ENCODE measurements at regions not wholly inside any gene's neighbourhood (a gene's known extent, or its start where the extent isn't known, plus 50 kb on each side); places are given as distances from the start of the nearest gene placed in this dataset.

DNA sequence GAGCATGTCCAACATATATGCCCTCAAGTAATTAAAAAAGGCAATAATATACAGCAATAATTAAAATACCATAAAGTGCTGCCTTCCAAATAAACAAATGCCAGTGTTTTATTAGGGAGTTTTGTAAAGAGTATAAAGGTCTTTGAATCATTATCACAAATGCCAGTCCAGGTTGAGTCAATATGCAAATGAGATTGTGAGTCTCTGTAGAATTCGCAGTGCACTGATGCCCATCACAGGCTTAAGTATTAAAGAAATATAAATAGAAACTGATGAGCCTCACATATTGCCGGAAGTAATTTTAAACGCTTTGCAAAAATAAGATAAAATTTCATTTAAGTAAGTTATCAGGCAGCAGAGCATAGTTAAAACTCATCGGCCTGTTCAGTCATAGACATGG, 205.0 kb upstream of the TECRL start:
- no peak for DNase-seq
- Histone ChIP-seq H3K36me3 (no peaks in the 10 kb centered on the region), H3K27me3 (ENCODE audit: low read depth) (no peaks in the 10 kb centered on the region), H3K4me3 (no peak overlapping the region), H3K4me1 (no peaks in the 10 kb centered on the region), H3K27ac (no peak overlapping the region), H3K9me3 (no peaks in the 10 kb centered on the region)
- TF ChIP-seq, protein P1, sequence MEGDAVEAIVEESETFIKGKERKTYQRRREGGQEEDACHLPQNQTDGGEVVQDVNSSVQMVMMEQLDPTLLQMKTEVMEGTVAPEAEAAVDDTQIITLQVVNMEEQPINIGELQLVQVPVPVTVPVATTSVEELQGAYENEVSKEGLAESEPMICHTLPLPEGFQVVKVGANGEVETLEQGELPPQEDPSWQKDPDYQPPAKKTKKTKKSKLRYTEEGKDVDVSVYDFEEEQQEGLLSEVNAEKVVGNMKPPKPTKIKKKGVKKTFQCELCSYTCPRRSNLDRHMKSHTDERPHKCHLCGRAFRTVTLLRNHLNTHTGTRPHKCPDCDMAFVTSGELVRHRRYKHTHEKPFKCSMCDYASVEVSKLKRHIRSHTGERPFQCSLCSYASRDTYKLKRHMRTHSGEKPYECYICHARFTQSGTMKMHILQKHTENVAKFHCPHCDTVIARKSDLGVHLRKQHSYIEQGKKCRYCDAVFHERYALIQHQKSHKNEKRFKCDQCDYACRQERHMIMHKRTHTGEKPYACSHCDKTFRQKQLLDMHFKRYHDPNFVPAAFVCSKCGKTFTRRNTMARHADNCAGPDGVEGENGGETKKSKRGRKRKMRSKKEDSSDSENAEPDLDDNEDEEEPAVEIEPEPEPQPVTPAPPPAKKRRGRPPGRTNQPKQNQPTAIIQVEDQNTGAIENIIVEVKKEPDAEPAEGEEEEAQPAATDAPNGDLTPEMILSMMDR (IDR thresholded peaks at IDR 0.05), result no peak
- intact Hi-C loops (cut with DNase I), result no loop called here
- ATAC-seq, result no peak

DNA sequence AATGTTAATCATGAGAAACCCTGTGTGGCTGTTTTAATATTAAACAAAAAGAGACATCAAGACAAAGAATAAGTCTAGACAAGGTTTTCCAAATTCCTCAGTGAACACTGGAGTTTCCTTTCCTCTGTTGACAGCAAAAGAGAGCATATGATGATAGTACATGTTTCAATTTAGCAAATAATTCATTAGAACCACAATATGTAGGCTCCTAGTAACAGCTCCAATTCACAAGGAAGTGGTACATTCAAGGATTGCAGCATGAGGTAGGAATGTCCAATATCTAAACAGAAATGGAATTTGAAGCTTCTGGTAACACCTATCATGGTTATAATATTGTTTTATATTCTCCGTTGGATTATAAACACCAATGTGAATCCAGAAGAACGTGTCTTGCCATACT, 203.8 kb upstream of the TECRL start:
- no peaks in the 10 kb centered on the region for H3K27me3 ChIP-seq (ENCODE audit: low read depth)
- ATAC-seq (no peak), DNase-seq (no peak)
- no peak overlapping the region for H3K4me3 ChIP-seq
- no peaks in the 10 kb centered on the region for H3K4me1 ChIP-seq
- TF ChIP-seq, protein P1 (IDR thresholded peaks at IDR 0.05), result no peak
- H3K9me3 ChIP-seq, result no peaks in the 10 kb centered on the region
- no peaks in the 10 kb centered on the region for H3K36me3 ChIP-seq
- H3K27ac ChIP-seq, result no peak overlapping the region
- intact Hi-C loops (cut with DNase I), result no loop called here

DNA sequence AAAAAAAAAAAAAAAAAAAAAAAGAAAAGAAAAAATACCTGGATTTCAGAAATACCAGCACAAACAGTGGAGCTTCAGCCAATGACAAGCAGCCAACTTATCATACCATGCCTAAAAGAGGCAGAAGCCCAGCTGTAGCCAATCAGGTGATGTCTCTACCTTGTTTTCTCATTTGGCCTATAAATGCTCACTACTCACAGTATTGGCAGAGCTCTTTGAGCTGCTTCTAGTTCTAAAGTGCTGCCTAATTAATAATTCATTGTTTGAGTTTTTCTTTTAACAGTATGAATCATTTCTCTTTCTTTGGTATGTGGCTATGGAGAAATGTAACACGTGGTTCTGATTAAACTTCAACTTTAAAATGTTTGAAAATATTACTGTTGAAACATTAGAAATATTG, 188.8 kb upstream of the TECRL start:
- TF ChIP-seq, protein P1 (IDR thresholded peaks at IDR 0.05), result no peak
- Histone ChIP-seq H3K36me3 (no peaks in the 10 kb centered on the region), H3K27ac (no peak overlapping the region), H3K4me3 (no peak overlapping the region), H3K9me3 (no peaks in the 10 kb centered on the region), H3K27me3 (ENCODE audit: low read depth) (no peaks in the 10 kb centered on the region), H3K4me1 (no peaks in the 10 kb centered on the region)
- no peak for ATAC-seq
- intact Hi-C loops (cut with DNase I), result no loop called here
- no peak for DNase-seq

DNA sequence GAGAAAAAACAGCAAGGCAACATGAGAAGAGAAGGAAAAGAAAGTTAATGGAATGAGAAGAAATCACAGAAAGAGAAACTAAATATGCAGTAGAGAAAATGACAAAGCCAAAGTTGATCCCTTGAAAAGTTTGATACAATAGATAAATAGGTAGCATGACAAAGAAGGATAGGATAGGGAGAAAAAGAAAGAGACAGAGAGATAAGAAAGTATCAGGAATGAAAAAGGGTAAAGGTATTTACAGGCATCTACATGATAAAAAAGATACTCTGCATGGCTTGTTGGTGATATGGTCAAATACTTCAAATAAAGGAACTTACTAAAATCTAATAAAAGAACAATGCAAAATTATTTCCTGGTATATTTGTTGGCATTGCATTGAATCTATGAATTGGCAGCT, 185.5 kb upstream of the TECRL start:
- ATAC-seq, result no peak

DNA sequence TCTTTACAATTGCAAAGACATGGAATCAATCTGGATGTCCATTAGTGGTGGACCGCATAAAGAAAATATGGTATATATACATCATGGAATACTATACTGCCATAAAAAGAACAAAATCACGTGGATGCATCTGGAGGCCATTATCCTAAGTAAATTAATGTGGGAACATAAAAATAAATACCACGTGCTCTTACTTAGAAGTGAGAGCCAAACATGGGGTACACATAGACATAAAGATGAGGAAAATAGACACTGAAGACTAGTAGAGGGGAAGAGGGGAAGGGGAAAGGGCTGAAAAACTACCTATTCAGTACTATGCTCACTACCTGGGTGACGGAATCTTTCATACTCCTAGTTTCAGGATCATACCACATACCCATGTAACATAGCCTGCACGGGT, 179.3 kb upstream of the TECRL start:
- no peak for ATAC-seq
- intact Hi-C loops (cut with DNase I), result no loop called here
- TF ChIP-seq, protein P1 (IDR thresholded peaks at IDR 0.05), result no peak

More for the DNA sequence above, 185.5 kb upstream of the TECRL start:
- no peak overlapping the region for H3K4me3 ChIP-seq
- H3K9me3 ChIP-seq, result no peaks in the 10 kb centered on the region
- intact Hi-C loops (cut with DNase I), result no loop called here
- no peak overlapping the region for H3K27ac ChIP-seq
- H3K27me3 ChIP-seq (ENCODE audit: low read depth), result no peaks in the 10 kb centered on the region
- DNase-seq, result no peak
- H3K4me1 ChIP-seq, result no peaks in the 10 kb centered on the region
- no peaks in the 10 kb centered on the region for H3K36me3 ChIP-seq
- TF ChIP-seq, protein P1 (IDR thresholded peaks at IDR 0.05), result no peak

More for the DNA sequence above, 179.3 kb upstream of the TECRL start:
- no peaks in the 10 kb centered on the region for H3K4me1 ChIP-seq
- no peak overlapping the region for H3K27ac ChIP-seq
- H3K36me3 ChIP-seq, result no peaks in the 10 kb centered on the region
- H3K27me3 ChIP-seq (ENCODE audit: low read depth), result no peaks in the 10 kb centered on the region
- no peak overlapping the region for H3K4me3 ChIP-seq
- DNase-seq, result no peak
- H3K9me3 ChIP-seq, result no peaks in the 10 kb centered on the region

Measured in lower lobe of right lung (tissue), 2 donors.